ENCODE measurements at regions not wholly inside any gene's neighbourhood (a gene's known extent, or its start where the extent isn't known, plus 50 kb on each side); places are given as distances from the start of the nearest gene placed in this dataset.

GRCh38 chr3:194804796-194805195 is 119.1 kb downstream of the FAM43A start:
- TF ChIP-seq POLR2A (IDR thresholded peaks at IDR 0.05) (no peak), CTCF (IDR thresholded peaks at IDR 0.05) (no peak)

Measured in prostate gland (tissue), 2 donors.